ENCODE measurements at regions not wholly inside any gene's neighbourhood (a gene's known extent, or its start where the extent isn't known, plus 50 kb on each side); places are given as distances from the start of the nearest gene placed in this dataset.
"Not testable (repeated sequence)": the region's sequence is repeated elsewhere in the genome, so short reads cannot be mapped to it uniquely, and the experiment has no call there.

GRCh38 chr5:28328681-28329080 lies 1290.3 kb upstream of the CDH9 start:
- no peak for DNase-seq

DNA sequence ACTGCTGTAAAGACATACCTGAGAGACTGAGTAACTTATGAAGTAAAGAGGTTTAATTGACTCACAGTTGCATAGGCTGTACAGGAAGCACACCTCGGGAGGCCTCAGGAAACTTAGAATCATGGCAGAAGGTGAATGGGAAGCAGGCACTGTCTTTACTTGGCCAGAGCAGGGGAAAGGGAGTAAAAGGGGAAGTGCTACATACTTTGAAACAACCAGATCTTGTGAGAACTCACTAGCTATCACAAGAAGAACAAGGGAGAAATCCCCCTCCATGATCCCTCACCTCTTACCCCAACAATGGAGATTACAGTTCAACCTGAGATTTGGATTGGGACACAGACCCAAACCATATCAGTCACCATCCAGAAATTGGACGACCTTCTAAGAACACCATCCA lies 1285.8 kb upstream of the CDH9 start:
- no peak for DNase-seq

- DNase-seq: no peak
Measured at GRCh38 chr5:28313953-28314352, 1275.6 kb upstream of the CDH9 start.

DNA sequence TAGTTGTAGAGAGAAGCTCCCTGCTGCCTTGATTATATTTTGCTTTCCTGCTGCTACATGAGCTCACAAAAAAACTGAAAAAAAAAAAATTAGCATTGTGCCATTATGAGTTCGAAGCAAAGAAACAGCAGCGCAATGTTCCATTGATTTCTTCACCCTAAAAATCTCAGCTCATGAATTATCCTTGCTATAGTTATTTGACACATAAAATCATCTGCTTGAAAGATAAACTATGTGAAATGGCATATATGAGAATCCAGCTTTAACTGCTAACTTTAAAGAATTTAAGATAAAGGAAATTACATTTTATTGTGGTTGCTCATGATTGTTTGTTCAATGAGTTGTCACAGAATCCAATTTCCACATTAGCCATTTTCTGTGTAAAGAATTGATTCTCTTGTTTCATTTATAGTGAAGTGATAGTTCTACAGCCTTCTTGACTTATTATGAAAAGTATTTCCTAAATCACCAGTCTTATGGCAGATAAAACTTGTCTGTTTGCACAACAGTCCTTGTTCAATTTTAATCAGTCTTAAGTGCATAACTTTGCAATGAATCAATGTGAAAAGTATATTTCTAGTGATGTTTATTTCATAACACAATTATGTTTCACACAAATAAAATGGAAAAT lies 1275.0 kb upstream of the CDH9 start:
- no peak for DNase-seq

DNA sequence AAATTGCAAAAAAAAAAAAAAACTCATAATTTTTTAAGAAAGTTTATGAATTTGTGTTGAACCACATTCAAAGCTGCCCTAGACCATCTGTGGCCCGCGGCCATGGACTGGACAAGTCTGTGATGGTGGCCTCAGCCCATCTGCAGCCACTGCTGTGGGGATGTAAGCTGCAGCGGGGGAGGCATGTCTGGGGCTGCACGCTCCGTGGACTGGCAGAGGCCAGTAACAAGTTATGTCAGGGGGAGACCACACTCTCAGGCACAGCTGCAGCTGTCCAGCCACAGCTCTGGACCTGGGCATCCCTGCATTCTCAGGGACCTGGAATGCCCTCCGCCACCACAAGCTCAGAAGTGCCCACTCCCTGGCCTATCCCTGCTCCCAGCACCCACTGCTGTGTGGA lies 1272.3 kb upstream of the CDH9 start:
- no peak for DNase-seq

DNA sequence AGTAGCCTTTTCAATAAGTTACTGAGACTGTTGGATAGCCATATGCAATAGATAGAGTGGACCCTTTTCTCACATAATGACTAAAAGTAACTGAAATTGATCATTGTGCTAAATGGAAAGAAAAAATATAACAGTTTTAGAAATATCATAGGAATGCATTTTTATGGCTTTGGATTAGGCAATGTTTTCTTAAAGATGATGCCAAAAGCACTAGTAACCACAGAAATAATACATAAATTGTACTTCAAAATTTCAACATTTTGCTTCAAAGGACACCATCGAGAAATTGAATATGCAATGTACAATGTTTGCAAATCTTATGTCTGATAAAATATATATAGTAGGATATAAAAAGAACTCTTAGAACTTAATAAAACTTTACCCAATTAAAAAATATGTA lies 1267.5 kb upstream of the CDH9 start:
- no peak for DNase-seq

DNA sequence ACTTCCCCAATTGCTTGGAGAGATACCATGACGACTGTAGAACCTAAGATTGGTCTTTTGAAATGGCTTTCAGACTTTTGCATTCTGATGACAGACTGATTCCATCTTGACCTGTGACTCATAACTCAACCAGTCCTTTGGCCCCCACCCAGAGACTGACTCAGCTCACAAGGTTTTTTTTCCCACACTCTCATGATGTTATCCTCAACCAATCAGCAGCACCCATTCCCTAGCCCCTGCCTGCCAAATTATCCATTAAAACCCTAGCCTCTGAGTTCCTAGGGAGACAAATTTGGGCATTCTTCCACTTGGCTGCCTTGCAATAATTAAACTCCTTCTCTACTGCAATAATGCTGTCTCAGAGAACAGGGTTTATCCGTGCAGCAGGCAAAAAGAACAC lies 1263.3 kb upstream of the CDH9 start:
- no peak for DNase-seq

DNA sequence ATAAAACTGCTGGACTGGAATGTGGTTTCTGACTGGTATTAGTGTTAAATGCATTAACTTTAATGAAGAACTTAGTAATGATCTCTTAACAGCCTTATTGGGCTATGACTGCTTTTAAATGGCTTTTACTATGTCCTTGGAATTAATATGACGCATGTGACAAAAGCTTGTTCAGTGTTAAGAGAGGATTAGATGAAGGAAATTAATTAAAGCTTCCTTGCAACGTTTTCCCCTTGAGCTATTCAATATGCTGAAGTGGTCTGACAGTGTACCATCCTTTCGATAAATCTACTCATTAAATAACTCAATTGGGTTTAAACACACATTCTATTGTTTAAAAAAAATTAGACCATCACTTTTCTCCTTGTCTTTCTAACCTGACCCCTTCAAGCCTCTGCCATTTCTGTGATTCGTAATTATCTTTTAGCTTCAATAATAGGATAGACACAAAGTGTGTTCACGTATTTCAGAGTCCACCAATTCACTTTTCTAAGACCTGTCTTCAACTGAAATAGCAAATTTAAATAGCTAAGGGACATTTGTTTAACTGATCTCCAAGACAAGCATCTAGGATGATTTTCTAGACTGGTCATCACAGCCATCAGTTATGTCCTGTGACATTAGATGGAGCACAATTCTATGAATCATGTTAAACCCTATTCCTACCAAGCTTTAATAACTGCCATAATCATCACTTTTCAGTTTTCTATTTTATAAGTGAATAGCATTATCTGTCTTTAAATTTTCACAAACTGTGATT lies 1258.0 kb upstream of the CDH9 start:
- no peak for DNase-seq

DNA sequence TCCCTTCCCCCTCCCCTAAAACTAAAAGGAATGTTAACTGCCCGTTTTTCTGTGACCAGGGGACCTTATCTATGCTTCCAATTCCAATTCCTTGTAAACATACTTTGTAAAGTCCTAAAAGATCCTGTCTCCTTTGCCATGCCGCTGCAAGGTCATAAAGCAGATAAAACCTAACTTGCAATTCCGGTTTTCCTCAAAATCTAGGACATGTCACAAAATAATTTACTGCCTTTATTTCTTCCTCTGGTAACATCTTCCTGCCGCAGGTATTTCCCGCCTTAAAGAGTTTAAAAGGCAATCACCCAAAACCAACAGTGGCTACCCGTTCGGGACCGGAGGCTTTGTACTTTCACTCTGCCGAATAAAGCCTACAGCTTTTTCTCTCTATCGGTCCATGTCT lies 1248.6 kb upstream of the CDH9 start:
- not testable (repeated sequence) for DNase-seq

DNA sequence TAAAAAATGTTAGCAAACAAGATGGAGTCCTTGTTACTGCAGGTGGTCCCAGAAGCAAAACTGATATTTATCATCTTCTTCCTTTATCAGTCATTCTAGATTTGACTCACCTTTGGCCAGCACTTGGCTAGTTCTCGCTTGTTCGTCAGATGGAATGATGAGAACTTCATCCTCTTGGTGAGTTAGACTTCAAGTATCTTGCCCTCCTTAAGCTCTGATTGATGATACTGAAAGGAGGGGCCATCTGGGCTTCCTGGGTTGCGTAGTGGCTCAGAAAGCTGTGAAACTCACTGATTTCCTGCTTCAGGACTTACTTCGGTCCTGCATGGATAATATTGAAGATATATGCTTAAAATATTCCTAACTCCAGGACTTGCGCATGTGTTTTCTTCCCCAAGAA lies 1248.2 kb upstream of the CDH9 start:
- DNase-seq: no peak

GRCh38 chr5:28284788-28285187 lies 1246.4 kb upstream of the CDH9 start:
- DNase-seq: no peak

- DNase-seq: no peak
Measured at GRCh38 chr5:28281351-28281750, 1243.0 kb upstream of the CDH9 start.

DNA sequence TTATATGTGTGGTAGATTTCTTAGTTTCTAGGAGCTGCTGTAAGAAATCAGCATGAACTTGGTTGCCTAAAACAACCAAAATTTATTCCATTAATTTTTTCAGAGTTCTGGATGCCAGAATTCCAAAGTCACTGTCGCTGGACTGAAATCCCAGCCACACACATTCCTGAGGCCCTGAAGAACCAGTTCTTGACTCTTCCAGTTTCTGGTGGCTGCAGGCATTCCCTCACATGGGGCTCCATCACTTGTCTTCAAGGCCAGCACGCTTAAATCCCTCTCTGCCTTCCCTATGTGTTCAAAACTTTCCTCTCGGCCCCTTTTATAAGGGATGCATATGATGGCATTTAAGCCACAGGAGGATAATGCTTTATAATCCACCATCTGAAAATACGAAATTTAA lies 1237.5 kb upstream of the CDH9 start:
- no peak for DNase-seq

DNA sequence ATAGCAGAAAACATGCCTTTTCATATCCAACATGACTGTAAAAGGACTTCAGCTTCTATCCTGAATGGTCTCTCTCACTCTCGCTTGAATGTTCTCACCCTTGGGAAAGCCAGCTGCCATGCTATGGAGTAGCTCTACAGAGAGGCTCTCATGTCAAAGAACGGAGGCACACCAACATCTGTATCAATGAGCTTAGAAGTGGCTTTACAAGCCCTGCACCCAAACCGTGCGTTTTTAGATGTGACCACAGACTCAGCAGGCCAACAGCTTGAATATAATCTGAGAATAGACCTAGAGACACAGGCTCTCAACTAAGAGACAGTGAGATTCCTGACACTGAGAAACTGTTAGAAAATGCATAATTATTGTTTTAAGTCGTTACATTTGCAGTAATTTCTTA lies 1231.6 kb upstream of the CDH9 start:
- no peak for DNase-seq

DNA sequence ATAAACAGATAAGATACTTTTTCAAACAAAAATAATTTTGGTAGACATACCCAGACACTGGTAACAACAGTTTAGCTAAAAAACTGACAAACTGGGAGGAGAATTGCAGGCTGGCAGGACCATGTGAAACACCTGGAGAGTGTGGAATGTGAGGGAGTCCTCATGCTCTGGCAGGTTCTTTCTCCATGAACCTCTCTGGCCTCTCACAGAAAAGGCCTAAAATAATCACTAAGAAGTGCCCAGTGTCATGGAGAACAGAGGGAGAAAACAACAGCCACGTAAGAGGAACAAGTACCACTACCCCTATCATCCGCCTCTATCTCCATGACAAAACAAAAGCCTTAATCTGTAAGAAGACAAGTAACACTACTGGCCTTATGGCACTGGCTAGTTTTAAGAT lies 1227.5 kb upstream of the CDH9 start:
- no peak for DNase-seq

DNA sequence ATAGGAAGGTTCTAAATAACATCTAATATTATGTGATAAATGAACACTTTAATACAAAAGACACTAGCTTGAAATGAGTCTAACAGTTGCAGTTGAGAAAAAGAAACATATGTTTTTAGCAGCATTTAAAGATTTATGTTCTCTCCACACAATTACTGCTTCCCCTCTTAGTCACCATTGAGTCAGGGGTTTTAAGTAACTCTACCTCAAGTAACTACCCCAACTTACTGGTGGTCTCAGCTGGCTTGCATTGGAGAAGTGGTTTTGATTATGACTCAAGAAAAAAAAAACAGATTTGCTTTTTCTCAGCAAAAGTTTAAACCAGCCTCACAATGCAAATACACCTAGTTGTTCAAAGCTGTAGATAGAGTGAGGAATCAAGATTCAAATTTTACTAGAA lies 1216.5 kb upstream of the CDH9 start:
- no peak for DNase-seq

DNA sequence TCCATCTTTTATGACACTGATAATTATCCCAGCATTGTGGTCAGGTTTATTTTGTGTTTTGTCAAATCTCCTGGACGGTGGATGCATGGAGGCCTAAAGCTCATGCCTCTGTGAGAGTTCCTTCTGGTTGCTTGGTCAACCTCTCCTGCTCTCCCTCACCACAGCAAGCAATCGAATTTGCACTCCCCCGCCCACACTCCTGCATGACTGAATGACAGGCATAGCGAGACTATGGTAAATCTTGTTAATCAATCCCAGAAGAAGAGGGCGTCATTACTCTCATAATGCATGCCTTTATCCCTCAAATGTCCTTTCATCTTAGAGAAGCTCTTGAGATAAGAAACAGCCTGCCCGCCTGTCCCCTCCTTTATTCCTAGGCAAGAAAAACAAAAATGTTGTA lies 1215.0 kb upstream of the CDH9 start:
- DNase-seq: no peak

DNA sequence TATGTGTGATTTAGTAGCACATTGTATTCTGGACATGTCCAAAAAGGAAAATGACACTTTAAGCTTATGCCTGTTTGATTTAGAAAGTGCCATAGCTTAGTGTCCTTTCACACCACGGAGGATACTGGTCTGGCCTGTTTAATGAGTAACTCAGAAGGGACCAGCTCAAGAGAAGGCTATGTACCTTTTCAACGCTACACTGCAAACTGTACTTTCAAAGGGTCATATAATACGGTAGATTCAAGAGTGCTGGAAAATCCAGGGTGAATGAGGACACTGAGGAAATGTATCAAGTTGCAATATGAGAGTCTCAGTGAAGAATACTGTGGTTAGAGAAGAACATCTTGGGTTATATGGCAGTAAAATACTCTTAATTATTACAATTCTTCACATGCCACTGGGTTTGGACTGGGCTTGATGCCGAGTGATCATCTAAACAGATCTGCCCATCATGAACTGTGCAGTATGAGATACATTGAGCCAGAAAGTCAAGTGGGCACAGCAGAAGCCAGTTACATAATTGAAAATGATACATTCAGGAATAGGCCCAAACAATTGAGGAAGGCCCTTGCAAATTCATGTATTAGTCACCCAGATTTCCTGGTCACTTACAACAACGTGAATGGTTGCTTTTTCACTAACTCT lies 1211.5 kb upstream of the CDH9 start:
- no peak for DNase-seq

- no peak for DNase-seq
Measured at GRCh38 chr5:28234356-28234968, 1196.1 kb upstream of the CDH9 start.

DNA sequence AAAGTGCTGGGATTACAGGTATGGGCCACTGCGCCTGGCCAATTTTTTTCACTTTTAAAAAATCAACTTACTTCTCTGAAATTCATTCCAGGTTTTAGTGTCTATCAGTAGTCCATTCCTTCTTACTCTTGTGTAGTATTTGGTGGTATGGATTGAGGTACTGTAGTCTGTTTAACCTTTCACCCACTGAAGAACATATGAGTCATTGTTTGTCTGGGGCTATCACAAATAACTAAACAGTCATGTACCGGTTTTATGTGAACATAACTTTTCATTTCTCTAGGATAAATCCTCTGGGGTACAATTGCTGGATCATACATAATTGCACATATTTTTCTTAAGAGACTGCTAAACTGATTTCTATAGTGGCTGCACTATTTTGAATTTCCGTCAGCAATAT lies 1188.0 kb upstream of the CDH9 start:
- no peak for DNase-seq

DNA sequence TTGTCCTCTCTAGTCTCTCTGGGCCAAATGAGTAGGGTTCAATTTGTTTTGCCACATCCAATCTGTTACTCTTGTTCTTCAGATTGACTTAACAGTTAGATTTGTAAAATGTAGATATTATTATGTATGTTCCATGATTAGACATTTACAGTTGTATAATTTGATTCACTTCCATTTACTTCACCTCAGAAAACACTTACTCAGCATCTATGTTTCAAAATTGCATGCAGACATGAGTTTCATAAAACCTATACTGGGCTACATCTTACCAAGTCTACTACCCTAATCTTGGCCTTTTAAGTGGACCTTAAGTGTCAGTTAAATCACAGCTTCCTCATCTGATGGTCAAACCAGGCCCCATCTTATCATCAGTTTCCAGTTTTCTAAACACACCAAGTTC lies 1181.2 kb upstream of the CDH9 start:
- DNase-seq: no peak

DNA sequence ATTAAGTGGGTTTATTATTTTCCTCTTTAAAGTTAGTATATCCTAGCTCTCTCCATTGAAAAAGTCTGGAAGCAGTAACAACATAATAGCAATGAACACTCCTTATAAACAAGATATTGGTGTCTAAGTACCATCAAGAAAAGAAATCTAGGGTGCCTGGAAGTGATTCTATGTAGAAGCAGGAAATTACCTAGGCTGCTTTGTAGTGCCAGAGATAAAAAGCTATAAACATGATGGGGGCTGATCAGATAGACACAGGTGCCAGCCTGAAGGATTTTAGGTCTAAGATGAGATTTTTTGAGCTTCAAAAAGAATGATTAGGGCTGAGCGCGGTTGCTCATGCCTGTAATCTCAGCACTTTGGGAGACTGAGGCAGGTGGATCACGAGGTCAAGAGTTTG lies 1179.3 kb upstream of the CDH9 start:
- no peak for DNase-seq

GRCh38 chr5:28216939-28217360 lies 1178.6 kb upstream of the CDH9 start:
- no peak for DNase-seq

GRCh38 chr5:28215091-28215490 lies 1176.7 kb upstream of the CDH9 start:
- no peak for DNase-seq

Data from effector CD8-positive, alpha-beta T cell (primary cell).